ENCODE measurements at regions not wholly inside any gene's neighbourhood (a gene's known extent, or its start where the extent isn't known, plus 50 kb on each side); places are given as distances from the start of the nearest gene placed in this dataset.
A peak's percentile ranks its signal among the peaks of the same experiment; 100 is the strongest.

DNA sequence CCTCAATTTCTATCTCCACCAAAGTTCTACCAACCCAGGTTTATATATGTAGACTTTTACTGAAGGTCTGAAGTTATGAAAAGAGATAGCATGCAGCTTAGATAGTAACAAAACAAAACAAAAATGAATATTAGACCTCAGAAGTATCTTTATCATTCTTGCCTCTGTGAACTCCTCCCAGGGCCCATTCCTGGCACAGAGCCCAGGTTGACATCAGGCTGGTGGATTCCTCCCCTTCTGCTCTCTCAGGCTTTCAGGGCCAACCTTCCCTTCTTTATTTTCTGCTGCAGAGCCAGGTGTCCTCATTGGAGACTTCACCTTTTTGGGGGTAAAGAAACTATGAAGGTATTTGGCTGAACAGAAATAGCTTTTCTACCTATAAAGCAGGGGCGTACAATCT lies 112.8 kb upstream of the PITX2 start:
- no peak overlapping the region for H3K4me3 ChIP-seq (ENCODE audit: control insufficient read depth, low read depth, low read length)
- no peak for TF ChIP-seq CTCF (conservative IDR thresholded peaks at IDR 0.05; ENCODE audit: control insufficient read depth, insufficient read depth, low read depth, low read length)
- DNase-seq (ENCODE audit: low read depth), result no peak

DNA sequence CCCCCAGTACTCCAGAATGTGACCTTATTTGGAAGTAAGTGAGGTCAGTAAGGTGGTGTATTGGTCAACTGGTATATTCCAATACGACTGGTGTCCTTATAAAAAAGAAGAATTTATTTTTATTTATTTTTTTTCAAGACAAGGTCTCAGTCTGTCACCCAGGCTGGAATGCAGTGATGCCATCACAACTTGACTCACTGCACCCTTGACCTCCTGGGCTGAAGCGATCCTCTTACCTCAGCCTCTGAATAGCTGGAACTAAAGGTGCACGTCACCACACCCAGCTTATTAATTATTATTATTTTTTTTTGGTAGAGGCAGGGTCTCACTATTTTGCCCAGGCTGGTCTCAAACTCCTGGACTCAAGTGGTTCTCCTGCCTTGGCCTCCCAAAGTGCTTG lies 115.1 kb upstream of the PITX2 start:
- DNase-seq (ENCODE audit: low read depth), result no peak
- TF ChIP-seq CTCF (conservative IDR thresholded peaks at IDR 0.05; ENCODE audit: control insufficient read depth, insufficient read depth, low read depth, low read length), result no peak
- no peak overlapping the region for H3K4me3 ChIP-seq (ENCODE audit: control insufficient read depth, low read depth, low read length)

DNA sequence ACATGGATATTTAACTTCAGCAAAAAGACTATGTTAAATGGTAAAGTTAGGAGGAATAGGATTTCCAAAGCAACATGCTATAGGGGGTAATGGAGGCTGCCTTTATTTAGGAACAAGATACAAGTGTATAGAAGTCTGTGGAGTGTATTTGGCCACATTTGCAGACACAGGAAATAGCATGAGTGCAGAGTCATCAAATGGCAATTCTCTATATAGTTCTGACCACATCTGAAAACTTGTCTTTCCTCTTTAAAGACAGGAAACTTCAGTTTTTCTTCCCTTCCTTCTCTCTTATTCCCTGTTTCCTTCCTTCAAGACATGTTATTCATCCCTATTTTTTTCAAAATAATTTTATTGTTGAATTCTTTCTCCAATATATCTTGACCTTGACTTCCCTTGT lies 119.3 kb upstream of the PITX2 start:
- DNase-seq (ENCODE audit: low read depth), result peak; percentile 7
- no peak for TF ChIP-seq CTCF (conservative IDR thresholded peaks at IDR 0.05; ENCODE audit: control insufficient read depth, insufficient read depth, low read depth, low read length)
- H3K4me3 ChIP-seq (ENCODE audit: control insufficient read depth, low read depth, low read length), result no peak overlapping the region

DNA sequence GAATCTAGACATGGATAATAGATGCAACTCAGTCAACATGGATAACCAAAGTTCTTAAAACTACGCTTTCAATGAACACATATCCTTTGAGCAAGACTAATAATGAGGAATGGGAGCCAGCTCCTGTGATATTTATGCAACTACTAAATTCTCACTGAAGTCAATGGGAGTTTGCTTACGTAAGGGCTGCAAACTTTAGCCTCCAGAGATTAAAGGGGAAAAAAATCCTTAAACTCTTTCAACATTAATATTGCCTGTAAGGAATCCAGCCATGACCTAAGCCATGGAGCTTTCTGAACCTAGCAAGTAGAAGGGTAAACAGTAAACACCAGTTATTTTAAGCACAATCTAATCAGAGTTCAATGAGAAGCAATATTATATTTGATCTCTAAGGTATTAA lies 125.2 kb upstream of the PITX2 start:
- TF ChIP-seq CTCF (conservative IDR thresholded peaks at IDR 0.05; ENCODE audit: control insufficient read depth, insufficient read depth, low read depth, low read length), result no peak
- DNase-seq (ENCODE audit: low read depth), result peak; percentile 5
- H3K4me3 ChIP-seq (ENCODE audit: control insufficient read depth, low read depth, low read length), result no peak overlapping the region

- H3K4me3 ChIP-seq (ENCODE audit: control insufficient read depth, low read depth, low read length), result no peak overlapping the region
- no peak for DNase-seq (ENCODE audit: low read depth)
- TF ChIP-seq CTCF (conservative IDR thresholded peaks at IDR 0.05; ENCODE audit: control insufficient read depth, insufficient read depth, low read depth, low read length), result no peak
Observed at GRCh38 chr4:110751183-110751582, 128.3 kb upstream of the PITX2 start.

DNA sequence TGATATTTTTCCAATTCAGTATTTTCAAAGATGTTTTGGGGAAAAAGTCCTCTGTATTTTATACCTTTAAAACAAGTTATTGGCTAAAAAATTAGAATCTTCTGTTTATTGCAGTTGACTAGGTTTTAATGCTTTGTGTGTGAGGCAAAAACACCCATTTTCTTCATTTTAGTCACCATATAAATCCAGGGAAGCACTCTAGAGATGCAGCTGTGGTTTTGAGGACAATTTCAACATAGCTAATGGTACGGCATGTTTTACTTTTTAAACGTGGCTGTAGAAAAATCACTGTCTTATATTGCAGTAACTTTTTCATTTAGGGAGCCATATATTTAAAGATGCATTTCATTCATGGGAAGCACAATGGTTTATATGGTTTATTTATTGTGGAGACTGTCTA lies 129.1 kb upstream of the PITX2 start:
- H3K4me3 ChIP-seq (ENCODE audit: control insufficient read depth, low read depth, low read length), result no peak overlapping the region
- no peak for TF ChIP-seq CTCF (conservative IDR thresholded peaks at IDR 0.05; ENCODE audit: control insufficient read depth, insufficient read depth, low read depth, low read length)
- DNase-seq (ENCODE audit: low read depth), result peak; percentile 10

DNA sequence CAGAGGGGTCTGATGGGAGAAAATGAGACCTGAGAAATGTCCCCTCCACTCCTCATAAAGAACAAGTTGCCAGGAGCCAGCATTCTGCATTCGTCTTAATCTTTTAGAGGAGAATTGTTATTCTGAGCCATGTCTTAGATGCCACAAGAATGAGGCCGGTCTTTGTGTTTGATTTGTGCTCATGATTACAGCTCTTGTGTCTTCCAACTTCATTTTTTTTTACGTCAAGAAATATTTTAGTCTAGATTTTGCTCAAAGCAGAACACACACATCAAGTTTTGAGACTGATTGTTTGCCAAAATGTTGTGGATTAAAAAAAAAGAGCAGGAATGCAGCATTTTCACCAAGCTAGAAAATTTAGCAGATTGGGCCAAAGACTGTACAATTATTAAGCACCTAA lies 130.6 kb upstream of the PITX2 start:
- DNase-seq (ENCODE audit: low read depth), result no peak
- no peak for TF ChIP-seq CTCF (conservative IDR thresholded peaks at IDR 0.05; ENCODE audit: control insufficient read depth, insufficient read depth, low read depth, low read length)
- H3K4me3 ChIP-seq (ENCODE audit: control insufficient read depth, low read depth, low read length), result no peak overlapping the region

Data from fibroblast of mammary gland (primary cell).